ENCODE measurements at regions not wholly inside any gene's neighbourhood (a gene's known extent, or its start where the extent isn't known, plus 50 kb on each side); places are given as distances from the start of the nearest gene placed in this dataset.
A peak's percentile ranks its signal among the peaks of the same experiment; 100 is the strongest.

DNA sequence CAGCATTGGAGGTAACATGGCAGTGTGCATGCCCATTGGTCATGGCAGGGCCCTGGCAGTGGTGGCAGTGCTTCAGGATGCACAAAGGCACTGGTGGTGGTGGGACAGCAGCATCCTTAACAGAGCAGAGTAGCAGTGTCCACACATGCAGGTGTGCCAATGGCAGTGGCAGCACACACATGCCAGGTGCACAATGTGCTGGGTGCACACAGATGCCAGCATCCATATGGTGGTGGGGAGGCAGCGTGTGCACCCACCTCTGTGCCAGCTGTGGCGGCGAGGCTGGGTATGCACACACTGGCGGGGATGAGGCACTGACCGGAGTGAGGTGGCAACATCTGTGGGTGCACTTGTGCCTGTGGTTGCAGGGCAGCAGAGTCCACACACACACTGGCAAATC is 150.6 kb downstream of the SI start:
- no peak for TF ChIP-seq CTCF (IDR thresholded peaks at IDR 0.05; ENCODE audit: insufficient read depth, low read length, severe bottlenecking)
- no peak for FAIRE-seq
- H3K4me3 ChIP-seq (ENCODE audit: low read depth, low read length), result no peak overlapping the region

GRCh38 chr3:164918905-164919304 is 159.4 kb downstream of the SI start:
- DNase-seq (ENCODE audit: low read depth) (peak; percentile 3), FAIRE-seq (no peak)
- Histone ChIP-seq H3K27me3 (ENCODE audit: control insufficient read depth, insufficient read depth, low read length) (no peaks in the 10 kb centered on the region), H3K36me3 (ENCODE audit: control insufficient read depth, insufficient read depth, low read length) (no peaks in the 10 kb centered on the region), H3K4me3 (ENCODE audit: low read depth, low read length) (no peak overlapping the region)
- no peak for TF ChIP-seq CTCF (IDR thresholded peaks at IDR 0.05; ENCODE audit: insufficient read depth, low read length, severe bottlenecking)

More for the DNA sequence above, 150.6 kb downstream of the SI start:
- DNase-seq (ENCODE audit: low read depth), result no peak
- no peaks in the 10 kb centered on the region for H3K27me3 ChIP-seq (ENCODE audit: control insufficient read depth, insufficient read depth, low read length)
- H3K36me3 ChIP-seq (ENCODE audit: control insufficient read depth, insufficient read depth, low read length), result no peaks in the 10 kb centered on the region

GRCh38 chr3:164912916-164913315 is 165.4 kb downstream of the SI start:
- FAIRE-seq, result no peak
- no peak for TF ChIP-seq CTCF (IDR thresholded peaks at IDR 0.05; ENCODE audit: insufficient read depth, low read length, severe bottlenecking)
- Histone ChIP-seq H3K4me3 (ENCODE audit: low read depth, low read length) (no peak overlapping the region), H3K36me3 (ENCODE audit: control insufficient read depth, insufficient read depth, low read length) (no peaks in the 10 kb centered on the region), H3K27me3 (ENCODE audit: control insufficient read depth, insufficient read depth, low read length) (no peaks in the 10 kb centered on the region)
- no peak for DNase-seq (ENCODE audit: low read depth)

GRCh38 chr3:164903820-164904451 is 174.4 kb downstream of the SI start:
- TF ChIP-seq CTCF (IDR thresholded peaks at IDR 0.05; ENCODE audit: insufficient read depth, low read length, severe bottlenecking), result no peak
- Histone ChIP-seq H3K36me3 (ENCODE audit: control insufficient read depth, insufficient read depth, low read length) (no peaks in the 10 kb centered on the region), H3K27me3 (ENCODE audit: control insufficient read depth, insufficient read depth, low read length) (no peaks in the 10 kb centered on the region), H3K4me3 (ENCODE audit: low read depth, low read length) (no peak overlapping the region)
- DNase-seq (ENCODE audit: low read depth), result no peak
- no peak for FAIRE-seq

GRCh38 chr3:164897342-164897741 is 181.0 kb downstream of the SI start:
- Histone ChIP-seq H3K36me3 (ENCODE audit: control insufficient read depth, insufficient read depth, low read length) (no peaks in the 10 kb centered on the region), H3K27me3 (ENCODE audit: control insufficient read depth, insufficient read depth, low read length) (no peaks in the 10 kb centered on the region), H3K4me3 (ENCODE audit: low read depth, low read length) (no peak overlapping the region)
- DNase-seq (ENCODE audit: low read depth), result no peak
- no peak for TF ChIP-seq CTCF (IDR thresholded peaks at IDR 0.05; ENCODE audit: insufficient read depth, low read length, severe bottlenecking)
- no peak for FAIRE-seq

- no peak for FAIRE-seq
Measured at GRCh38 chr3:164890061-164890460, 188.2 kb downstream of the SI start.

More at GRCh38 chr3:164890061-164890460, 188.2 kb downstream of the SI start:
- no peaks in the 10 kb centered on the region for H3K27me3 ChIP-seq (ENCODE audit: control insufficient read depth, insufficient read depth, low read length)
- TF ChIP-seq CTCF (IDR thresholded peaks at IDR 0.05; ENCODE audit: insufficient read depth, low read length, severe bottlenecking), result no peak
- no peak for DNase-seq (ENCODE audit: low read depth)
- H3K4me3 ChIP-seq (ENCODE audit: low read depth, low read length), result no peak overlapping the region
- H3K36me3 ChIP-seq (ENCODE audit: control insufficient read depth, insufficient read depth, low read length), result no peaks in the 10 kb centered on the region
